NCI-H2171 treated with DMSO at 0.1 percent for 48 hours (cell line): ENCODE measurements at regions not wholly inside any gene's neighbourhood (a gene's known extent, or its start where the extent isn't known, plus 50 kb on each side); places are given as distances from the start of the nearest gene placed in this dataset.
"Not testable (repeated sequence)": the region's sequence is repeated elsewhere in the genome, so short reads cannot be mapped to it uniquely, and the experiment has no call there.

Experiments
- DNase-seq: peaks from one replicate; lab custom pipeline; 2025; lab: John Stamatoyannopoulos, UW

DNA sequence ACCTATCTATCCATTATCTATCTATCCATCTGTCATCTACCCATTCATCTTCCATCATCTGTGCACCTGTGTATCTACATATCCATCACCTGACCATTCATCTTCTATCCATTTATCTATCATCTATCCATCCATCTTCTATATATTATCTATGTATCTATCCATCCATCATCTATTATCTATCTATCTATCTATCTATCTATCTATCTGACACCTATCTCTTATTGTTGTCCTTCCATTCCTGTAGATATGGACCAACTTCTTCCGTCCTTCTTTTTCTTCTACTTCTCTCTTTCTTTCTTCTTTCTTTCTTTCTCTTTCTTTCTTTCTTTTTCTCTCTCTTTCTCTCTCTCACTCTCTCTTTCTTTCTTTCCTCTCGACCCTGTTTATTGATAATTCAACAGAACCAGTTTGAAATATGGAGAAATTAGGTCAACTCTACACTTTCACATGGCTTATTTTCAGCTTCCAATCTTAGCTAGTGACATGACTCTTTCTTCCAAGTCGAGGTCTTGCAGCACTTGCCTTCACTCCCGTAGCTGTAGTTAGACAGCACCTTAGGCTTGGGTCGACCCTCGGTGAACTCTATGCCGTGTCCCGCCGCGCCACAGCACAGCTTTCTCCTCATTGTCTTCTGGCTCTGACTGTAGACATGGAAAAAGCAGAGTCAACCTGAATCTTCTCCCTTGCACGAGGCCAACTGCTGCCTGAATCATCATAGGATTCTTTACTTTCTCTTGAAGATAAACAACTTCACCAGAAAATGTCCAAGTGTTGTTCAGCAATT lies 110.4 kb upstream of the EXOC2 start:
- no peak for DNase-seq

DNA sequence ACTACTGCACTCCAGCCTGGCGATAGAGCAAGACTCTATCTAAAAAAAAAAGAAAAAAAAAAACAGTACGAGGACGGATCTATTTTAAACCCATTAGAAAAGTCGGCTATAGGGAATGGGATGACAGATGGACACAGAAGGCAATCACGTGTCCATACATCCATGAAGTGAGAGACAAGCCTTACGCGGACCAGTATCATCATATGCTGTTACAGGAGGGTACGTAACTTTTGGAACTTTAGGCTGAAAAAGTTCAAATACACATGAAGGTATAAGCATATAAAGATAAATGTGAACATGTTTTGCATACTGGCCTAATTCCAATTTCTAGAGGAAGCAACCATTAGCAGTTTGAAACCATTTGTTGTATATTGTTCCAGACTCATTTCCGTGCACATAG lies 109.8 kb upstream of the EXOC2 start:
- no peak for DNase-seq

DNA sequence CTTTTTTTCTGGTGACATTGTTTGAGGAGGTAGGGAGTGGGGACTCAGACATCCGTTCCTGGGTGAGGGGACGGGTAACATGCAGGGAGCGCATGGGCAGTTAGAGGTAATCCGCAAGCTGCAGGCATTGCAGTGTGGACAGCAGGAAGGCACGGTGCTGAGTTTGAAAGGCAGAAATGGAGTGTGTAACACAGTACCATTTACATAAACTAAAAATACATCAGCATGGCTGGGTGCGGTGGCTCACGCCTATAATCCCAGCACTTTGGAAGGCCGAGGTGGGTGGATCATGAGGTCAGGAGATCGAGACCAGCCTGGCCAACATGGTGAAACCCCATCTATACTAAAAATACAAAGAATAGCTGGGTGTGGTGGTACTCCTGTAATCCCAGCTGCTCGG lies 109.3 kb upstream of the EXOC2 start:
- DNase-seq, result not testable (repeated sequence)

DNA sequence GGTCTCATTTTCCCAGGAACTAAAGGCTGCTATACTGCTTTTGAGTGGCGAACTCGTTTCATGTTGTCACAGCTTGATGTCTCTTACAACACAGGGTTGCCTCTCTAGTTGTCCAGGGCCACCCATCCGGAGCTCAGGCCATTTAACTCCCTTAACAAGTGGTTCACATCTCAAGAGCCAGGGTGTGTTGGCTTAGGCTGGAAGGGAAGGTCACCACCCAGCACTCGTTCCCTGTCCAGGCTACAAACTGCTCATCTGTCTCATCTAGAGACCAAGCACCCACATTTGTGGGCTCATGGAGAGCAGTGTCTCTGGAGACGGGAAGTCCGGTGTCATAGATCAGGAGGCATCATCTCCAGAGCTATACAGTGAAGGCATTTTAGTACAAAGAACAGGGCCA lies 106.8 kb upstream of the EXOC2 start:
- DNase-seq, result no peak

DNA sequence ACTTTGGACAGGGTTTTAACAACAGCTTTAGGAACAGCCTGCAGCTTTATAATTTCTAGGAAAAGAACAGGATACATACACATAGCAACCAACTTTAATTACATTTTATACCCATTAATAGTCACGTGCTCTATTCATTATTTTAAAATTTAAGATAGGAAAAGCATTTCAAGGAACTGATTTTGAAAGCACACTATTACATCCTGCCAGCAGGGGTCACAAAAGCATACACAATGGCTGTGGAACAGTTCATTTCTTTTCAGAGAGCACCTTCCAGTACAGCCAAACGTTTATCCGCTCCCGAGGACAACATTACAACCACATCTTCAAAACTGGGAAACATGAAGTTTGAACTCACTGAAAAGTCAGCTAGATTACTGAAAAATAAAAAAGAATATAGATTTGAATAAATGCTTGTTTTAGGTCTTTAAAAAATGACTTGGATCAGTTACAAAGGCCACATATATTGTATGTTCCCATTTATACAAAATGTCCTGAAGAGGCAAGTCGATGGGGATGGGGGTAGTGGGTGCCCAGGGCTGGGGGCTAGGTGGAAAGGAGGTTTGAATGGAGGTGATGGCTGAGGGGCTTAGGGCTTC lies 104.6 kb upstream of the EXOC2 start:
- DNase-seq, result peak; percentile 24

DNA sequence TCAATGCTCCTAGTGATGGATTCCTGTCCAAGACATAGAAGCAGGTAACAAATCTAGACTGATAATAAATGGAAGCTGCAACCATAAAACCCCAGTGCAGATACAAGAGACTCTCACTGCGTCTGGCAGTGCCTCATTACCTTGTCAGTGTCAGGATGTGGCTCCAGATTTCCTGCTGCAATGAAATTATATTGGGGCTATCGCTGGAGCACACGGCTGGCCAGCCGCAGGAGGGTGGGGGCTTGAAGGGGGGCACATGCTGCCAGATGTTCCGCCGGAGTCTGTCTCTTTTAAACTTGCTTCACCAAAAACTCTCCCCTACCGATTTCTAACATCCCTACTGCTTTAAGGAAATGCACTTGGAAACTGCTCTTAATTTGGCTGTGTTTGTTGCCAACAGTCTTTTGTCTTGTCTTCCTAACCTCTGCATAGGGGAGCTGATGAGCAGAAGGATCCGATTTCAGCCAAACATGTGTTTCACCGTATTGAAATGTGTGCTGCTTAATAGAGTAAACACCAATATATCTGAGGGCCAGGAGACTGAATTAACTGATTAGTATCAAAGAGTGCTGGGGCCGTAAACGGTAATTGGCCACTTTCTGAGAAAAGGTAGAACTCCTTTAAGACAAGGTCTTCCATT lies 102.2 kb upstream of the EXOC2 start:
- peak; percentile 2 for DNase-seq

DNA sequence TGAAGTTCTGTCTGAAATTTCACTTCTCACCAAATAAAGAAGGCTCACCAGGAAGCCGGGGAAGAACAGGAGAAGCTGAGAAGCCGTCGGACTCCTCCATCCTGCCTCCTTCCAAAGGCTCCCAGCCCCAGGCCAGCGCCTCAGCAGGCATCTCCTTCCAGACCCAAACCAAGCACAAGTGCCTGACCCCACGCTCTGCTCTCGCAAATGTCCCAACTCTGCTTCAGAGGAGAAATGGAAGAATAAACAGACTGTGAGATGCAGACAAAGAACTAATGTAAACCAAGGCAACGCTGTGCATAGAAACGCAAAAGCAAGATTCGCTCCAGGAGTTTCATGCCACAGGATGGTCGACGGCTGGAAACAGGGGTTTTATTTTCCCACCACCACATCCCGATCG lies 100.3 kb upstream of the EXOC2 start:
- no peak for DNase-seq

DNA sequence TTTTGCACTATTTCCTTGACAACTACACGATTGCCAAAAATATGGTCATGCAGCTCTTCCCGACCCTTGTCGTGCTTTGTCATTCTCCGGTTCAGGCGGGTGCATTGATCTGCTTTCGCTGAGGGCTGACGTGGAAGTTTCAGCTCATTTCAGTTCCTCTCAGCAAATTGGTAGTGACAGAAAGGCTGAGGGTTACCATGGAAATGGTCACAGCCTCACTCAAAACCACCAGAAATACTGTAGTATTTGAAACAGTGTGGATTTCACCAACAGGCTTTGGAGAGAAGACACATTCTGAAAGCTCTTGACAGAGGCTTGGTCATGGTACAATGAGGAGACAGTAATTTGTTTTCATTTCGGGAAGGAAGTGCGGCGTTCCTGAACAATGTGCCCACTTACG lies 99.7 kb upstream of the EXOC2 start:
- no peak for DNase-seq

DNA sequence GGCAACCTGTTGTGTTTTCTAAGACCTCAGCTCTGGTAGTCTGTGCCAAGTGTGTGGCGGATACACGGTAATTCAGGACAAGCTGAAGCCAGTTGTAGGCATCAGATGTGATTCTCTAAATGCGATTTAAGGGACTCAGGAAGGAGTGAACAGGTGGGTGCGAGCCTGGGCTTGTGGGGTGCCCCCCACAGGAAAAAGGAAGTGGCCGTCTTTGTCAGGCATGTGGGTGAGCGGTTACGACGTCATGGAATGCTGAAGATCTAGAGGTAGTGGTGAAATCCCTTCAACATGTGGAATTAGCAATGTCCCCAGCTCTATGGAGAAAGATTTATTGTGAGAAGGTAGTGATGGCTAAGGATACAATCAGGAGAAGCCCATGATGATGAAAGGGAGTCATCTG lies 95.1 kb upstream of the EXOC2 start:
- no peak for DNase-seq

DNA sequence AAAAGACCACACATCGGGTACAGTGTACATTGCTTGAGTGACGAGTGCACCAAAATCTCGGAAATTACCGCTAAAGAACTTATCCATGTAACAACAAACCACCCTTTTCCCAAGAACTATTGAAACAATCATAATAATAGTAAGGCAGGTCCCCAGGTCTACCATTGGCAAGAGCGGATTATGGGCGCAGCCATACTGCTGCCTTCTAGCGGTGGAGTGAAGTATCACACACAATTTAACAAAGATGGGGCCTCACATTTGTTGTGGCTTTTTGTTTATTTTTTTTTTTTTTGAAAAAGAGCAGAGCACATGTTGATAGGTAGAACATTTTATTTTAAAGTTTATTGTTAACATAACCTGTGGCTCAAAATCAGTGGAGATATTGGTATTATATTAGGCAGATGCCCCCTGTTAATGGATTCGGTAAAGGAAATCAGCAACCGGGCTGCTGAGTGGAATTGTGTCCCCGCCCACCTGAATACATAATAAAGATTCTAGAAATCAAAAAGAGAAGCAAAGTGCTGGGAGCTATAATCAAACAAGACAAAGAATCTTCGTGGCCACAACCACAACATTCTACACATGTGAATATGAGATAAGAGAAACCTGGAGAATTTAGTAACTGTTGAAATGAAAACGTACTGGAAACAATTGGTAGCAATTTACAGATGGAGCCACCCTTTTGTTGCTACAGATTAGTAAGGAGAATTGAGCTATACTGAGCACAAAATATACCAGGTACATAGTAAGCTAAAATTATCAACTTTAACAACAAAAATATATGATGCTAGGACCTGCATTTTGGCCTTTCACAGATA lies 94.2 kb upstream of the EXOC2 start:
- no peak for DNase-seq

DNA sequence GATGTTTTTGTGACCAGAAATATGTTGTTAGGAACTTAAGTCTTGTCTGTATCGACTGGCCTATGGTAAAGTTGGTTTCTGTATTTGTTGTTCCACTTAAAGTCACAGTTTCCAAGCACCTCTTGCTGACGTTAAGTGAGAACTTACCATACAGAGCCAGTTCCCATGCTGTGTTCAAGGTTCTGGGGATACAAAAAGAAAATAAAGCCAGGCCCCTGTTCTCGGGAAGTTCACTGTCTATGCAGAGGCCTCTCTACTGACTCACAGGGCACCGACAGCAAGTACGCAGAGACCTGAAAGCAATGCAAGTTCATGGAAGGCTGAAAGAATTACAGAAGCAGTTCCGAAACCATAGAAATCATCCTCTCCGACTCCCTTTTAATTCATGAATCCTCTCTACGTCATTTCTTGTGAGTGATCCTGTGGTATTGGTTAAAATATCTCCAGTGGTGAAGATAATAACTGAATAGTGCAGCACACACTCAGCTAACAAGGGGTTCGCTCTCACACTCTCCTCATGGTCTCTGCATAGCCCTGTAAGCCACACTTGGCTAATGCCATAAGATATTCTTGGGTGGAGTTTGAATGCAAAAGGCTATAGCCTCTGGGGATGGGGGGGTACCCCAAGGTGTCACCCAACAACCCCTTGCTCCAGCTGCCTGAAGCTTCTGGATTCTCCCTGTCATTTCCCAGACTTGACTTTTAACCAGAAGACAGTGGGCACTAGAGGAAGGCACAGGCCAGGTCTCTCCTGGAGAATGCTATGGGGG lies 91.2 kb upstream of the EXOC2 start:
- no peak for DNase-seq

DNA sequence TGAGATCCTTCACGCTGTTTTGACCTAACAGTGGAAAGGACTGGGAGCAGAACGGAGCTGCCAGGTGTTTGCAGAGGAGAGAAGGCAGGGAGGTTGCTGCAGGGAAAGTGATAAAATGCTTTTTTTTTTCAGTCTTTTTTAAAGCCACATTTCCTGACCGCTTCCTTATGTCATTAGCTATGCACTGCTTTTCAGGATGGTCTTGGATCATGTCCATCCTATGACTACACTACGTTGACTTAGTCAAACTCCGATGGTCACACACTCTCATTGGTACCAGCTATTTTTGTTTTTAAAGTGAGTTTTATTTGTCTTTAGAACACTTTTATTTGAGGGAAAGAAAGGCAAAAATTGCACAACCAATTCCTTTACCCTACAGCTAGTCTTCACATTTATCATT lies 89.2 kb upstream of the EXOC2 start:
- peak; percentile 7 for DNase-seq

DNA sequence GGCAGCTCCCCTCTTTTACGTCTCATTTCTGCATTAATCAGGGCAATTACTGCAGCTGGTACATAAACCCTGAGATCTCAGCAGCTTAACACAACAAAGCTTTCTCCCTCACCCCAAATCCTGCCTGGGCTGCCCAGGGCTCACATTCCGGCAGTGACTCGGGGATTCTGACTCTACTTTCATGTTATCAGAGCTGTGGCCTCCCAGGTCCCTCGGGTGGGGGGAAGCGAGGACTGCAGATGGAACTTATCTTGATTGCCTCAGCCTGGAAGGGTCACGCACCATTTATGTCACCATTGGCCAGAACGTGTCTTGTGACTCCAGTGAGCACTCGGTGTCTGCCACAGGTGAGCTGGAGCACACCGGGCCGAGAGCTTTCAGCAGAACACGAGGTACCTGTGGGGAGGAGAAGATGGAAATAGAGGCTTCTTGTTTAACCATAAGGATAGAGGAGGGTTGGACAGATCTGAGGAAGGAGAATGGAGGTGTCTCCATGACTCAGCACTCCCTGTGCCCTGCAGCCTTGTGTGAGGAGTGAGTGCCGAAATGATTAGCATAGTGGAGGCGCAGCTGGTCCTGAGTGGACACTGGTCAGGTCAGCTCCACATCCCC lies 88.5 kb upstream of the EXOC2 start:
- no peak for DNase-seq

DNA sequence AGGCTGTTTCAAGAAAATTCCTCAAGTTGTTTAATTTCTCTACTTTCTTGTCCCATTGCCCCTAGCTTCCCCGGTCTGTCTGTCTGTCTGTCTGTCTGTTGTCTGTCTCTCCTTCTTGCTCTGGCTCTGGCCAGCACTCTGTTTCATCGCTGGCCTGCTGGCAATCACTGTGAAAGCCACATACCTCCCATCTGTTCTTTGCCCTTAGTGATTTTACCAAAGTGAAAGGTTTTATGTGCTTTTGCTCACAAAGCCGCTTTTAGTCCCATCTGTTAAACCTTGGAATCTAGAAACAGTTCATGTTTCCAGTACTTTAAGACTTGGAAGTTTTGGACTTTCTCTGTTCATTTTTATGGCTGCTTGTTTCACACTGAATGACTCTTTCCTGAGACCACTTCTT lies 87.8 kb upstream of the EXOC2 start:
- DNase-seq, result no peak

DNA sequence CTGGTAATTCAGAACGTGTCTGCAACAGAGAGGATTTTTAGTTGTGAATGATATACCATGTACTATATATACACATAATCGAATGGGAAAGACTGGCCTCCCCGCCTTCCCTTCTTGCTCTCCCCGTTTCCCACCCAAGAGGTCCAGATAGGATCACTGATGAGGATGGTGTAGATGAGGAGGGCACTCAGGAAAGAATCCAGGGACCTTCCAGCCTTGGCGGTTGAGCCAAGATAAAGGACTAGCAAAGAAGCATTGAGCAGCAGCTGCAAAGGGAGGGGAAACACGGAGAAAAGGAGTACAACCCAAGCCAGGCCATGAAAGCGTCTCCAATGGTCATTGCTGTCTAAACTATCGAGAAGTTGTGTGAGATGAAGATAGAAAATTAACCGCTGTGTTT lies 84.0 kb upstream of the EXOC2 start:
- no peak for DNase-seq

DNA sequence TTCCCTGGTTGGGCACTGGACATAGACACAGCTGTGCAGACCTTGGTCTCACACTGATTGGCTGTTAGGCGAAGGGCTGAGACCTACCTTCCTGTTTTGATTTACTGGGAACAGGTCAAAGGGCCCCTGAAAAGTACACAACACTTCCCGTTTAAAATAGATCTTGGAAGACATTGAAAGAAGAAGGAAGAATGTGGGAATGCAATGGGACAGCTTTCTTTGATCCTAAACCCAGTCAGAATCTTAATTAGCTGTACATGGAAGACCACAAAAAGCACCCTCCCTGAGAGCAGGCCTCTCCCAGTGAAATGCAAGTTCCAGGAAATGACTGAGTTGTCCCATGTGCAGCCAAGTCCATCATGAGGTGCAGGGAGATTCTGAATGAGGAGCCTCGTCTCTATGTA lies 83.6 kb upstream of the EXOC2 start:
- DNase-seq, result no peak

DNA sequence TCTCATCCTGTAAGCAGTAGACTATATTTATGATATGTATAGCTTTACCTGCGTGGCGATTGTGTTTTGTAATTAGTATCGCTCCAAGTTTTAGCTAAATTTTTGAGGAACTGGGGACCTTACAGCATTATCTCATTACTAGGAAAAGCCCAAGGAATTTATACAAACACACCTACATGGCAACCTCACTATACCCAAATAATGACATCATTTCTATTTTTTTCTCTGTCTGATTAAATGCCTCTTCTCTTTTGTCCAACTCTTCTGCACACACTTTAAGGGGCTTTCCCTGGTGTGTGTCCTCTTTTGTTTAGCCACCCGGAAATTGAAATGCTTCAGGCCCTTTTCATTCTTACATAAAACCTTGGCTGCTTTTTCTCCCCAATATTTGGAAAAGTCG lies 82.9 kb upstream of the EXOC2 start:
- no peak for DNase-seq

DNA sequence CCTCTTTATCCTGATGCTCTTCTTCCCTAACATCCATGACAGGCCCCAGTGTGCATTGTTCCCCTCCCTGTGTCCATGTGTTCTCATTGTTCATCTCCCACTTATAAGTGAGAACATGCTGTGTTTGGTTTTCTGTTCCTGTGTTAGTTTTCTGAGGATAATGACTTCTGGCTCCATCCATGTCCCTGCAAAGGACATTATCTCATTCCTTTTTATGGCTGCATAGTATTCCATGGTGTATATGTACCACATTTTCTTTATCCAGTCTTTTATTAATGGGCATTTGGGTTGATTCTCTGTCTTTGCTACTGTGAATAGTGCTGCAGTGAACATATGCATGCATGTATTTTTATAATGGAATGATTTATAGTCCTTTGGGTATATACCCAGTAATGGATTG lies 78.7 kb upstream of the EXOC2 start:
- not testable (repeated sequence) for DNase-seq

DNA sequence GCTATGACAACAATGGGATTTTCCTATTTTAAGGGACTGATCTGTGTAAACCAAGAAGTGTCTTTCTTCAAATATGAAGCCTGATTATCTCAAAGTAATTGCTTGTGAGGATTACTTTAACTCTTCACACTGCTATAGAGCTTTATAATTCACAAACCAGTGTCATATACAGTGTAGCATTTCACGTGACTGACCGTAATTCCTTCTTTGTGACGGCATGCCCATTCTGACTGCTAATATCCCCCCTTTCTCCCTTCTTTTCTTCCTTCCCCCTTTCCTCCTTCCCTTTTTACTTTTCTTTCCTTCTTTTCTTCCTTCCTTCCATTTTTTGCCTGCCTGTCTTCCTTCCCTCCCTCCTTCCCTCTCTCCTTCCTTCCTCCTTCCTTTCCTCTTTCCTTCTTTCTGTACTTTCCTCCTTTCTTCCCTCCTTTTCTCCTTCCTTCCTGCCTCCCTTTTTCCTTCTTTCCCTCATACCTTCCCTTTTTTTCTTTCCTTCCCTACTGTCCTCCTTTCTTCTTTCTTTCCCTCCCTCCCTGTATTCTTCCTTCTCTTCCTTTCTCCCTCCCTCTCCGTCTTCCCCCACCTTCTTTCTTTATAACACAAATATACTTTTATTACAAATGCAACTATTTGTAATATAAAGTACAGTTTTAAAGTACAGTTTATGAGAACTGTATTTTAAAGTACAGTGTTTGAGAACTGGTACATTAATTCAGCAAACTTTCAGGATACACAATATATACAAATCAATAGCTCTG lies 75.0 kb upstream of the EXOC2 start:
- DNase-seq, result no peak

DNA sequence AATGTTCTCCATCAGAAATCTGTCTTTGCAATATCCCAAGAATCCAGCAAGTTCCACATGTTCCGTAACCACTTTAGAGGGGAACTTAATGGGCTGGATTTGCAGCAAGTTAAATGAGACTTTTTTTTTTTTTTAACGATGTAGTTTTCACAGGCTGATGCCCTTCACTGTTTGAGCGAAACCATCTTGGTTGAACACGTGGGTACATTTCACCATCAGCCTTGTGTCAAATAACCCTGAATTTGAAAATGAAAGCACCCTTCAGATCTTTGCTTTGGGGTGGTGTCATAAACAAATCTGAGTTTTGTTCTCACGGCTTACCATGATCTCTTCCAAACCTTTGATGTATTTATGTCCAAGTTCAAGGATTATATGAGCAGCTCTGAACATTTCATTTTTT lies 73.7 kb upstream of the EXOC2 start:
- DNase-seq, result no peak

DNA sequence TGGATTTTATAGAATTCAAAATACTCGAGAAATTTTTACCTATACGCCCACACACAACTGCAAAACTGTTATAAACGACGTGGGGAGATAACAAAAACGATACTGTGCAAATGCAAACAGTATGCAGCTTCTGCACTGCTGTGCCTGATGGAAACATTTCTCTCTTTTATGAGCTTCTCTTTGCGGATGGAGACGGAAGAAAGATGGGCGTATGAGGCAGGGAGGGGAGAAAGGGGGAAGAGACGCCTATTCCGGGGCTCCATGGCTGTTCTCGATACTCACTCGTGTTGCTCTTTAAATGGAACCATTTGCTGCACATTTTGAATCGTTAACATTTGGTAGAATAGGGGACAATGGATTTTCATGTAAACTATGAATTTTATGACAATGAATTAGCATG lies 69.1 kb upstream of the EXOC2 start:
- no peak for DNase-seq
